Activated T-helper 1 cell treated with Interleukin-2 at 50 U/mL for 16 hours (primary cell): ENCODE measurements at regions not wholly inside any gene's neighbourhood (a gene's known extent, or its start where the extent isn't known, plus 50 kb on each side); places are given as distances from the start of the nearest gene placed in this dataset.
"Not testable (repeated sequence)": the region's sequence is repeated elsewhere in the genome, so short reads cannot be mapped to it uniquely, and the experiment has no call there.

Experiments
- DNase-seq: peaks from one replicate; pipeline ENCODE4 v3.0.0-alpha.2; 2020; ENCODE audit warnings: low read depth

- no peak for DNase-seq
Measured at GRCh38 chr14:105952826-105953225, 426.4 kb downstream of the TMEM121 start.

GRCh38 chr14:105961625-105962024 lies 435.2 kb downstream of the TMEM121 start:
- DNase-seq = not testable (repeated sequence)

GRCh38 chr14:105962532-105962931 lies 436.1 kb downstream of the TMEM121 start:
- no peak for DNase-seq

GRCh38 chr14:105968291-105968690 lies 441.9 kb downstream of the TMEM121 start:
- no peak for DNase-seq

GRCh38 chr14:105969026-105969425 lies 442.6 kb downstream of the TMEM121 start:
- DNase-seq = not testable (repeated sequence)

GRCh38 chr14:105970821-105971220 lies 444.4 kb downstream of the TMEM121 start:
- not testable (repeated sequence) for DNase-seq

GRCh38 chr14:105971593-105972500 lies 445.5 kb downstream of the TMEM121 start:
- no peak for DNase-seq

- peak; percentile 35 for DNase-seq
Measured at GRCh38 chr14:105974902-105975301, 448.5 kb downstream of the TMEM121 start.

- no peak for DNase-seq
Measured at GRCh38 chr14:105978618-105979295, 452.4 kb downstream of the TMEM121 start.

- no peak for DNase-seq
Measured at GRCh38 chr14:105979446-105979845, 453.1 kb downstream of the TMEM121 start.

- no peak for DNase-seq
Measured at GRCh38 chr14:105980224-105980623, 453.8 kb downstream of the TMEM121 start.

GRCh38 chr14:105981517-105982302 lies 455.3 kb downstream of the TMEM121 start:
- DNase-seq = peak; percentile 54

GRCh38 chr14:105982664-105983063 lies 456.3 kb downstream of the TMEM121 start:
- no peak for DNase-seq

- no peak for DNase-seq
Measured at GRCh38 chr14:105986894-105987284, 460.5 kb downstream of the TMEM121 start.

GRCh38 chr14:105987563-105987962 lies 461.2 kb downstream of the TMEM121 start:
- no peak for DNase-seq

GRCh38 chr14:105989566-105990302 lies 463.4 kb downstream of the TMEM121 start:
- peak; percentile 11 for DNase-seq

- not testable (repeated sequence) for DNase-seq
Measured at GRCh38 chr14:105991677-105992076, 465.3 kb downstream of the TMEM121 start.

GRCh38 chr14:105993814-105994213 lies 467.4 kb downstream of the TMEM121 start:
- DNase-seq = no peak

GRCh38 chr14:105995011-105995710 lies 468.8 kb downstream of the TMEM121 start:
- not testable (repeated sequence) for DNase-seq

- DNase-seq = not testable (repeated sequence)
Measured at GRCh38 chr14:105998597-105998996, 472.2 kb downstream of the TMEM121 start.
